Mesenchymal stem cell (in vitro differentiated cells and primary cell): ENCODE measurements at regions not wholly inside any gene's neighbourhood (a gene's known extent, or its start where the extent isn't known, plus 50 kb on each side); places are given as distances from the start of the nearest gene placed in this dataset.

ENCODE experiments used
- DNase-seq: peaks from one replicate; pipeline ENCODE4 v3.0.0-alpha.2; 2013
- H2AFZ ChIP-seq: one replicate; pipeline ENCODE4 v1.6.1; 2013; ENCODE audit warnings: low read depth, mild to moderate bottlenecking, control low read depth, inconsistent platforms, low read length, moderate library complexity
- H2AK5ac ChIP-seq: 2 replicates; pipeline ENCODE4 v1.6.1; 2013; ENCODE audit warnings: low read length, moderate library complexity, mild to moderate bottlenecking, inconsistent platforms; ENCODE audit not compliant: severe bottlenecking
- H2BK120ac ChIP-seq: one replicate; pipeline ENCODE4 v1.6.1; 2013; ENCODE audit warnings: low read depth, mild to moderate bottlenecking, inconsistent platforms, low read length, moderate library complexity
- H2BK12ac ChIP-seq, 2 experiments: one replicate each; pipeline ENCODE4 v1.6.1; 2013; ENCODE audit warnings: inconsistent platforms in 2 of 2, low read length in 2 of 2, mild to moderate bottlenecking in 2 of 2, moderate library complexity in 2 of 2, control low read depth in 1 of 2
- H2BK15ac ChIP-seq: one replicate; pipeline ENCODE4 v1.6.1; 2013; ENCODE audit warnings: mild to moderate bottlenecking, low read depth, inconsistent platforms; ENCODE audit not compliant: poor library complexity, severe bottlenecking
- H2BK5ac ChIP-seq: 2 replicates; pipeline ENCODE4 v1.6.1; 2013; ENCODE audit warnings: low read depth, mild to moderate bottlenecking, low read length, control low read depth, inconsistent platforms; ENCODE audit not compliant: poor library complexity, severe bottlenecking
- H3K14ac ChIP-seq, 2 experiments: one replicate each; pipeline ENCODE4 v1.6.1; 2013; ENCODE audit warnings: inconsistent platforms in 2 of 2, low read length in 2 of 2, control low read depth in 1 of 2, mild to moderate bottlenecking in 1 of 2, moderate library complexity in 1 of 2
- H3K18ac ChIP-seq, 2 experiments: one replicate each; pipeline ENCODE4 v1.6.1; 2013; ENCODE audit warnings: inconsistent platforms in 2 of 2, low read length in 2 of 2, control low read depth in 1 of 2, low read depth in 1 of 2, mild to moderate bottlenecking in 1 of 2
- H3K23ac ChIP-seq, 2 experiments: one replicate each; pipeline ENCODE4 v1.6.1; 2013; ENCODE audit warnings: inconsistent platforms in 2 of 2, low read length in 2 of 2, mild to moderate bottlenecking in 2 of 2, moderate library complexity in 2 of 2, control low read depth in 1 of 2
- H3K27ac ChIP-seq: 2 replicates; pipeline ENCODE4 v1.5.1; 2013; ENCODE audit warnings: mild to moderate bottlenecking, moderate library complexity, low read length, control low read depth, inconsistent platforms; ENCODE audit not compliant: poor library complexity, severe bottlenecking
- H3K27me3 ChIP-seq, 2 experiments: 2 replicates each; pipeline versions ENCODE4 v1.6.1 to v1.7.0; 2013; ENCODE audit warnings: low read length in 2 of 2, mild to moderate bottlenecking in 2 of 2, moderate library complexity in 2 of 2, control low read depth in 1 of 2, inconsistent platforms in 1 of 2; ENCODE audit not compliant: control insufficient read depth in 1 of 2, insufficient read depth in 1 of 2
- H3K36me3 ChIP-seq, 2 experiments: 2 replicates each; pipeline versions ENCODE4 v1.6.1 to v1.7.0; 2013; ENCODE audit warnings: low read length in 2 of 2, control low read depth in 1 of 2, inconsistent platforms in 1 of 2, low read depth in 1 of 2, mild to moderate bottlenecking in 1 of 2; ENCODE audit not compliant: insufficient read depth in 2 of 2, control insufficient read depth in 1 of 2
- H3K4ac ChIP-seq, 2 experiments: one replicate each; pipeline ENCODE4 v1.6.1; 2013; ENCODE audit warnings: inconsistent platforms in 2 of 2, low read length in 2 of 2, mild to moderate bottlenecking in 2 of 2, moderate library complexity in 2 of 2, control low read depth in 1 of 2, low read depth in 1 of 2
- H3K4me1 ChIP-seq: 2 replicates; pipeline ENCODE4 v1.6.1; 2013; ENCODE audit warnings: low read depth, low read length, control low read depth; ENCODE audit not compliant: control insufficient read depth, insufficient read depth
- H3K4me2 ChIP-seq: 2 replicates; pipeline ENCODE4 v1.6.1; 2013; ENCODE audit warnings: low read length, mild to moderate bottlenecking, inconsistent platforms; ENCODE audit not compliant: poor library complexity, severe bottlenecking
- H3K4me3 ChIP-seq, 2 experiments: 2 replicates each; pipeline versions ENCODE4 v1.5.1 to v1.7.0; 2013; ENCODE audit warnings: low read length in 2 of 2, mild to moderate bottlenecking in 2 of 2, control low read depth in 1 of 2, low read depth in 1 of 2; ENCODE audit not compliant: insufficient read depth in 1 of 2
- H3K79me1 ChIP-seq: replicated peaks from 2 replicates; pipeline ENCODE4 v1.6.1; 2013; ENCODE audit warnings: mild to moderate bottlenecking, control low read depth, low read length, inconsistent platforms; ENCODE audit not compliant: poor library complexity, severe bottlenecking
- H3K9ac ChIP-seq: 2 replicates; pipeline ENCODE4 v1.7.0; 2013; ENCODE audit warnings: mild to moderate bottlenecking, low read length, moderate library complexity
- H3K9me3 ChIP-seq: 2 replicates; pipeline ENCODE4 v1.7.0; 2013; ENCODE audit warnings: mild to moderate bottlenecking, low read length; ENCODE audit not compliant: control insufficient read depth
- H4K8ac ChIP-seq: one replicate; pipeline ENCODE4 v1.6.1; 2013; ENCODE audit warnings: inconsistent platforms, mild to moderate bottlenecking, low read length, moderate library complexity
- H4K91ac ChIP-seq: one replicate; pipeline ENCODE4 v1.6.1; 2013; ENCODE audit warnings: mild to moderate bottlenecking, low read length, inconsistent platforms
- WGBS: methylation state at CpG from one replicate; pipeline ENCODE4 v1.1.7; 2013; ENCODE audit warnings: mixed read lengths; 5-methylcytosine and 5-hydroxymethylcytosine counted together

DNA sequence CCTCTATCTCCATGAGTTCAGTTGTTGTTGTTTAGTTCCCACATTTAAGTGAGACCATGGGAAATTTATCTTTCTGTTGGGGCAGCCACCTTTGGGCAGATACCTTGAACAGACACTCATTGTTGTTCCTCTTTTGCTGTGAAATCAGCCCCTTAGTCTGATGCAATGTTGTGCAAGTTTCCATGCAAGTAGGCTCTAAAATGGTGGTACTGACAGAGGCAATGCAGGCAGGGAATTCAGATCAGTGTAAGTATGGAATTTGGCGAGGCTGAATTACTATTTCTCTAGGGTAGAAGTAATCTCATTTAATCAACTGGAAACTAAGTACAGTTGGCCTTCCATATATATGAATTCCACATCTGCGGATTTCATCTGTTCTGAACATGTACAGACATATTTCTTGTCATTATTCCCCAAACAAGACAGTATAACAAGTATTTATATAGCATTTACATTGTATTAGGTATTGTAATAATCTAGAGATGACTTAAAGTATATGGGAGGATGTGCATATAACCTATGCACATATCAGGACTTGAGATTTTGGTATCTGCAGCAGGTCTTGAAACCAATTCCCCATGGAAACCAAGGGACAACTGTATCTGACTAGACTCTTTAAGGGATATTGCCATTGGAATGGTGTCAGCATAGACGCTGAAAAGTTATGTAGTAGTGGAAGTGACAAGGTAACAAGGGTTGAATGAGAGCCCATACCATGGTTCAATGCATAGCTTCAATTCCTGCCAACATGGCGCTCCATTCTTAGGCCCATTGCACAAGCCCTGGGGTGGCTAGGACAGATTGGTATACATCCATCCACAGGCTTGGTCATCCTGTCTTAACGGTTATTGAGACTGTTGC lies 281.5 kb upstream of the HTR2A start:
- no peak overlapping the region for H3K23ac ChIP-seq
- no peak overlapping the region for H3K18ac ChIP-seq
- H4K91ac ChIP-seq: no peak overlapping the region
- no peaks in the 10 kb centered on the region for H3K4me1 ChIP-seq
- peak overlapping the region; percentile 12 to 78 for H2BK12ac ChIP-seq
- H3K27me3 ChIP-seq: no peaks in the 10 kb centered on the region
- no peak overlapping the region for H3K27ac ChIP-seq
- H3K9me3 ChIP-seq: no peaks in the 10 kb centered on the region
- H3K14ac ChIP-seq: no peak overlapping the region
- no peak overlapping the region for H2BK15ac ChIP-seq
- H3K4ac ChIP-seq: peak overlapping the region; percentile 4 to 35
- H2AK5ac ChIP-seq: no peak overlapping the region
- no peak overlapping the region for H2AFZ ChIP-seq
- WGBS: 67% methylated on average over 3 of the region's 5 CpGs
- no peaks in the 10 kb centered on the region for H3K79me1 ChIP-seq
- no peak overlapping the region for H2BK120ac ChIP-seq
- H2BK5ac ChIP-seq: no peak overlapping the region
- no peak overlapping the region for H3K4me3 ChIP-seq
- no peak overlapping the region for H3K4me2 ChIP-seq
- no peak for DNase-seq
- no peak overlapping the region for H3K9ac ChIP-seq
- no peaks in the 10 kb centered on the region for H3K36me3 ChIP-seq
- peak overlapping the region; percentile 32 for H4K8ac ChIP-seq

- Histone ChIP-seq H2AFZ (no peak overlapping the region), H2BK15ac (no peak overlapping the region), H3K79me1 (no peaks in the 10 kb centered on the region), H3K27ac (no peak overlapping the region), H3K4me3 (no peak overlapping the region), H2BK120ac (no peak overlapping the region), H3K4ac (no peak overlapping the region), H3K4me1 (no peaks in the 10 kb centered on the region), H3K14ac (no peak overlapping the region), H3K18ac (peak overlapping the region in 1 of 2 experiments; percentile 23), H2AK5ac (no peak overlapping the region), H2BK5ac (no peak overlapping the region), H3K4me2 (no peak overlapping the region), H3K9ac (peak overlapping the region; percentile 66), H3K23ac (no peak overlapping the region), H3K36me3 (no peaks in the 10 kb centered on the region), H3K9me3 (no peaks in the 10 kb centered on the region), H4K91ac (no peak overlapping the region), H3K27me3 (no peaks in the 10 kb centered on the region), H4K8ac (no peak overlapping the region), H2BK12ac (no peak overlapping the region)
- WGBS: 0% methylated on average over 1 of the region's 3 CpGs
- peak; percentile 94 for DNase-seq
These were observed 278.5 kb upstream of the HTR2A start for GRCh38 chr13:47175172-47175866.

DNA sequence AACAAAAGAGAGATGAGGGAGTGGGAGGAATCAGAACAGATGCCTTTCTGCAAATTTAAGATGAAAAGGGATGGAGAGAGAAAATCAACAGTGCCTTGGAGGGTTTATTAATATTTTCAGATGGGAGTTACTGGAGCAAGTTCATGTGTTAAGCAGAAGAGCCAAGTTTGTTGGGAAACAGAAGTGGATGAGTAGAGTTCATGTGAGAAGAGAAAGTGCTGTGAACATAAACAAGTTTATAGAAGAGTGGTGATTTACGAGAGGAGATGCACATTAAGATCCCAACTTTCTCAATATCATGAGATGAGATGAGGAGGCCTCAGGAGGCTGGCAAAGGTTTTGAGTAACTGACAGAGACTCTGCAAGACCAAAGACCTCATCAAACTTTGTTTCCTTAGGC lies 274.1 kb upstream of the HTR2A start:
- no peak overlapping the region for H4K91ac ChIP-seq
- WGBS: 80% methylated on average over 1 of the region's 1 CpG
- no peak overlapping the region for H2AK5ac ChIP-seq
- H3K27me3 ChIP-seq: no peaks in the 10 kb centered on the region
- no peak overlapping the region for H2BK15ac ChIP-seq
- H2BK120ac ChIP-seq: no peak overlapping the region
- peak overlapping the region in 1 of 2 experiments; percentile 8 for H3K18ac ChIP-seq
- H2AFZ ChIP-seq: no peak overlapping the region
- no peak overlapping the region for H3K23ac ChIP-seq
- H4K8ac ChIP-seq: no peak overlapping the region
- H3K4ac ChIP-seq: no peak overlapping the region
- H3K4me3 ChIP-seq: no peak overlapping the region
- H2BK12ac ChIP-seq: no peak overlapping the region
- no peak overlapping the region for H3K14ac ChIP-seq
- peak; percentile 30 for DNase-seq
- H3K9ac ChIP-seq: no peak overlapping the region
- no peaks in the 10 kb centered on the region for H3K36me3 ChIP-seq
- no peaks in the 10 kb centered on the region for H3K4me1 ChIP-seq
- no peaks in the 10 kb centered on the region for H3K9me3 ChIP-seq
- H2BK5ac ChIP-seq: no peak overlapping the region
- no peak overlapping the region for H3K4me2 ChIP-seq
- no peaks in the 10 kb centered on the region for H3K79me1 ChIP-seq
- H3K27ac ChIP-seq: no peak overlapping the region

DNA sequence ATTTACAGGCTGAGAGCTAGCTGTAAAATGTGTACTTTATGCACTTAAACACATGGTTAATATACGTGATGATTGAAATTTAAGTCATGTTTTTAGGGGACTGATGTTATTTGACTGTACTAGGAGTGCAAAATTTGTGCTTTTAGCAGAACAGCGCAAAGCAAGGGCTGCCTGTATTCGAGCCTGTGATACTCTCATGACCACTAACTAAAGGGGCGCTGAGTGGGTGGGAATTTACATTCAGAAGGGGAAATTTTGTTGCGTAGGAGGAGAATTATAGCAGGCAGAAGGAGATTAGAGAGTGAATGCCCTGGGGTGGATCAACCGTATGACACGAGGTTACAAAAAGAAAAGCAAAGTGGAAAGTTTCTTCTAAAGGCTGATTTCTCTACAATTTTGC lies 271.8 kb upstream of the HTR2A start:
- peak overlapping the region; percentile 66 to 87 for H3K18ac ChIP-seq
- H4K91ac ChIP-seq: no peak overlapping the region
- H3K9me3 ChIP-seq: no peaks in the 10 kb centered on the region
- H2BK15ac ChIP-seq: no peak overlapping the region
- no peak overlapping the region for H2BK120ac ChIP-seq
- peak overlapping the region in 1 of 2 experiments; percentile 61 for H3K4ac ChIP-seq
- no peak overlapping the region for H3K4me3 ChIP-seq
- no peak for DNase-seq
- no peaks in the 10 kb centered on the region for H3K79me1 ChIP-seq
- no peak overlapping the region for H4K8ac ChIP-seq
- no peaks in the 10 kb centered on the region for H3K36me3 ChIP-seq
- no peaks in the 10 kb centered on the region for H3K27me3 ChIP-seq
- H2BK12ac ChIP-seq: peak overlapping the region in 1 of 2 experiments; percentile 42
- no peak overlapping the region for H3K4me2 ChIP-seq
- no peak overlapping the region for H2AK5ac ChIP-seq
- no peak overlapping the region for H3K14ac ChIP-seq
- H3K9ac ChIP-seq: no peak overlapping the region
- H2AFZ ChIP-seq: no peak overlapping the region
- WGBS: 85% methylated on average over 5 of the region's 7 CpGs
- H3K27ac ChIP-seq: no peak overlapping the region
- H3K4me1 ChIP-seq: no peaks in the 10 kb centered on the region
- peak overlapping the region; percentile 31 for H2BK5ac ChIP-seq
- H3K23ac ChIP-seq: no peak overlapping the region
